Parathyroid adenoma (tissue), 2 donors: ENCODE measurements at regions not wholly inside any gene's neighbourhood (a gene's known extent, or its start where the extent isn't known, plus 50 kb on each side); places are given as distances from the start of the nearest gene placed in this dataset.

Experiments used
- H2AFZ ChIP-seq: fragments of 300-600 bp; sonication (generic); one replicate; pipeline ENCODE4 v1.7.0; 2017; ENCODE audit warnings: antibody characterized with exemption, mild to moderate bottlenecking
- H3K27ac ChIP-seq: fragments of 300-600 bp; sonication (generic); one replicate; pipeline ENCODE4 v1.7.0; 2017
- H3K27me3 ChIP-seq: fragments of 300-600 bp; sonication (generic); one replicate; pipeline ENCODE4 v1.7.0; 2017; ENCODE audit warnings: low read length; ENCODE audit not compliant: control insufficient read depth, insufficient read depth
- H3K36me3 ChIP-seq: fragments of 300-600 bp; sonication (generic); one replicate; pipeline ENCODE4 v1.7.0; 2017; ENCODE audit warnings: low read length; ENCODE audit not compliant: control insufficient read depth, insufficient read depth
- H3K4me1 ChIP-seq: fragments of 300-600 bp; sonication (generic); one replicate; pipeline ENCODE4 v1.7.0; 2017; ENCODE audit warnings: control low read depth
- H3K4me2 ChIP-seq: fragments of 300-600 bp; sonication (generic); one replicate; pipeline ENCODE4 v1.7.0; 2017; ENCODE audit warnings: low read length
- H3K4me3 ChIP-seq: fragments of 300-600 bp; sonication (generic); one replicate; pipeline ENCODE4 v1.7.0; 2017; ENCODE audit warnings: low read depth, low read length
- H3K79me2 ChIP-seq: fragments of 300-600 bp; sonication (generic); one replicate; pipeline ENCODE4 v1.7.0; 2017; ENCODE audit warnings: control low read depth
- H3K9ac ChIP-seq: fragments of 300-600 bp; sonication (generic); one replicate; pipeline ENCODE4 v1.7.0; 2017; ENCODE audit warnings: mild to moderate bottlenecking
- H3K9me3 ChIP-seq: fragments of 300-600 bp; sonication (generic); one replicate; pipeline ENCODE4 v1.7.0; 2017; ENCODE audit warnings: low read length; ENCODE audit not compliant: control insufficient read depth
- TF ChIP-seq, protein P1 (sequence below): fragments of 300-600 bp; sonication (generic); IDR thresholded peaks from one replicate; pipeline ENCODE4 v1.7.0; 2017; ENCODE audit warnings: antibody characterized with exemption, mild to moderate bottlenecking
- donor health status: primary hyperparathyroidism.

DNA sequence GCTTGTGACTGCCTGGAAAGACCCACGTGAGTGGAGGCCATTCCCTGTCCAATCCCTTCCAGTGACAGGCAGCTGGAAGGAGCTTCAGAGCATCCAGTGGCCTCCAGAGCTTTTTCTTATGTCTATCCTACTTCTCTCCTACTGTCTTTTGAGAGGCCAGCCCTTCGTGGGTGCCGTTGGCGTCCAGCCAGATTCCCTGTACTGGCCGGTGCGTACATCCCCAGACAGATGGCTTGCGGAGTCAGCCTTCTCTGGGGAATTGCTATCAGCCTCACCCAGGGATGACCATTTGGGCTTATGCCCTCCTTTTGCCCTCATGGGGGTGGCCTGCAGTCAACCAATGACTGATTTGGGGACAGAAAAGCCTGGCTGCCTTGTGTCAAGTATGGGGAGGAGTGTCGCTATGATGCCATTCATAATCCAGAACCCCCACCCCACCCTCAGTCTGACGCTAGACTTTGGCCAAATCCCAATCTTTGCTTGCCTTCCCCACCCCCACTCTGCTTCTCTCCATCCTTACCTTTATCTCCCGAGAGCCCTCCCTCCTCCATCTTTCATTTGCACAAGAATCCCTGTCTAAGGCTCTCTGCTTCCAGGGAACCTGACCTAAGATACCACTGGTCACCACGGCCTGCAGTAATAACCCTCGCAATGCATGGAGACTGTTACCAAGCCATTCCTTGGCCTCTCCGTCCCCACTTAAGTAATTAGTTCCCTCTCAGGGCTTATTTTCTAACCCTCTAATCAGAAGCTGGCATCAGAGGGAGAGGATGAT lies 150.3 kb upstream of the BCOR start:
- H3K9ac ChIP-seq, result no peak overlapping the region
- no peaks in the 10 kb centered on the region for H3K36me3 ChIP-seq
- no peaks in the 10 kb centered on the region for H3K27me3 ChIP-seq
- H2AFZ ChIP-seq, result peak overlapping the region; percentile 33
- no peak overlapping the region for H3K4me2 ChIP-seq
- H3K4me3 ChIP-seq, result no peak overlapping the region
- peaks cover 12% of the 10 kb centered on the region for H3K4me1 ChIP-seq
- no peaks in the 10 kb centered on the region for H3K79me2 ChIP-seq
- TF ChIP-seq, protein P1, sequence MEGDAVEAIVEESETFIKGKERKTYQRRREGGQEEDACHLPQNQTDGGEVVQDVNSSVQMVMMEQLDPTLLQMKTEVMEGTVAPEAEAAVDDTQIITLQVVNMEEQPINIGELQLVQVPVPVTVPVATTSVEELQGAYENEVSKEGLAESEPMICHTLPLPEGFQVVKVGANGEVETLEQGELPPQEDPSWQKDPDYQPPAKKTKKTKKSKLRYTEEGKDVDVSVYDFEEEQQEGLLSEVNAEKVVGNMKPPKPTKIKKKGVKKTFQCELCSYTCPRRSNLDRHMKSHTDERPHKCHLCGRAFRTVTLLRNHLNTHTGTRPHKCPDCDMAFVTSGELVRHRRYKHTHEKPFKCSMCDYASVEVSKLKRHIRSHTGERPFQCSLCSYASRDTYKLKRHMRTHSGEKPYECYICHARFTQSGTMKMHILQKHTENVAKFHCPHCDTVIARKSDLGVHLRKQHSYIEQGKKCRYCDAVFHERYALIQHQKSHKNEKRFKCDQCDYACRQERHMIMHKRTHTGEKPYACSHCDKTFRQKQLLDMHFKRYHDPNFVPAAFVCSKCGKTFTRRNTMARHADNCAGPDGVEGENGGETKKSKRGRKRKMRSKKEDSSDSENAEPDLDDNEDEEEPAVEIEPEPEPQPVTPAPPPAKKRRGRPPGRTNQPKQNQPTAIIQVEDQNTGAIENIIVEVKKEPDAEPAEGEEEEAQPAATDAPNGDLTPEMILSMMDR, result no peak
- H3K9me3 ChIP-seq, result no peaks in the 10 kb centered on the region
- peak overlapping the region; percentile 30 for H3K27ac ChIP-seq

DNA sequence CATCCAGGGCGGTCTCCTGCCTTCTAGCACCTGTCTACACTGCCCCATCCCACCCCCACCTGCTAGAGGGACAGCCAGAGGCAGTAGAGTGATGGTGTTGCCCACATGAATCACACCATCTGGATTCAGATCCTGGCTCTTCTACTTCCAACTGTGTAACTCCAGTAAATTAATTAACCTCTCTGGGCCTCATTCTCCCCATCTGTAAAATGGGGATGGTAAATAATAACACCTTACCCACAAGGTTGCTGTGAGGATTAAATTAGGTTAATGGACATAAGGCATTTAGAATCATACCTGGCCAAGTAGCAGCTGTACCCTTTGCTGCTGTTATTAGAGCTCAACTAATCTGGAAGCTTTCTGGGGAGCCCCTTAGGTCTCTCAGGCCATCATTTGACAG lies 149.6 kb upstream of the BCOR start:
- TF ChIP-seq, protein P1, result no peak
- H3K27me3 ChIP-seq, result no peaks in the 10 kb centered on the region
- peaks cover 12% of the 10 kb centered on the region for H3K4me1 ChIP-seq
- no peaks in the 10 kb centered on the region for H3K36me3 ChIP-seq
- no peak overlapping the region for H3K4me2 ChIP-seq
- H3K79me2 ChIP-seq, result no peaks in the 10 kb centered on the region
- no peak overlapping the region for H3K27ac ChIP-seq
- no peaks in the 10 kb centered on the region for H3K9me3 ChIP-seq
- H3K9ac ChIP-seq, result no peak overlapping the region
- no peak overlapping the region for H3K4me3 ChIP-seq
- H2AFZ ChIP-seq, result no peak overlapping the region

DNA sequence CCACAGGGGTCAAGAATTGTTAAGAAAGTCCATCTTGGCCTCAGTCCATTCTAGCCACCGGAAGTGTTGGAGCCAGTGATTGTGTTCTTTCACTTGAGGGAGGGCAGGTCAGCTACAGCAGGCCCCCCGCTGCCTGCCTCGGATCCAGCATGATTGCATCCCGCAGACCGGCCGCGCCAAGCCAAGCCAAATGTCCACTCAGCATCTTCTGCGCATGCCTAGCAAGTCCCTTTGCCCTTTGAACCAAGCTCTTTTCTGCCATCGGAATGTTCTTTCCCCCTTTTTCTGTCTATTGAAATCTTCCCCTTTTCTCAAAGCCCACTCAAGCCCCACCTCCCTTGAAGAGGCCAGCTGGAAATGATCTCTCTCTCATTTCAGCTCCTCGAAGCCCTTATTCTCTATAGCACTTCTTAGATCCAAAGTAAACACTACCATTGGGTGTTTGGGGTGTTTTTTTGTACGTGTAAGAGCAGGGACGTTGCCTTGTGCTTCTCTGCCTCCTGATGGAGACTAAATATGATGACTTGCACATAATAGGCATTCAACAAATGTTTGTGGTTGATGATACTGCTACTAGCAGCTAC lies 147.8 kb upstream of the BCOR start:
- peaks cover 12% of the 10 kb centered on the region for H3K4me1 ChIP-seq
- no peak overlapping the region for H3K27ac ChIP-seq
- no peaks in the 10 kb centered on the region for H3K9me3 ChIP-seq
- no peaks in the 10 kb centered on the region for H3K27me3 ChIP-seq
- H3K79me2 ChIP-seq, result no peaks in the 10 kb centered on the region
- no peak overlapping the region for H2AFZ ChIP-seq
- H3K36me3 ChIP-seq, result no peaks in the 10 kb centered on the region
- no peak overlapping the region for H3K4me2 ChIP-seq
- H3K9ac ChIP-seq, result no peak overlapping the region
- TF ChIP-seq, protein P1, result no peak
- H3K4me3 ChIP-seq, result no peak overlapping the region

DNA sequence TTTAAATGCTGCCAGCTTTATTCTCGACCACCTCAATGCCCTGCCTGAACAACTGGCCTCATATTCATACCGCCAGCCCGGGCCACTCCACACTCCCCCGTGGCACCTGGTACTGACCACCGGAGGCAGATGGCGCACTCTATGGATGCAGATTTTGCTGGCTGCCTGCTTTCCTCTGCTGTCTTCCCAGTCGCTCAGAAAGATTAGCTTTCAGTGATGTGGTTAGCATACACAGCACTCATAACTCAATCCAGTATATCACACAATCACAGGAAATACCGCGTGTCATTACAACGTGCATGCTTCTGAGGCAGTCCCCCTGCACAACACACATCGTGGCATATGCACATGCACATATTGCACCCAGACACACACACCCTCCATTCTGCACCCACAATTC lies 147.2 kb upstream of the BCOR start:
- TF ChIP-seq, protein P1, result no peak
- H3K79me2 ChIP-seq, result no peaks in the 10 kb centered on the region
- peaks cover 12% of the 10 kb centered on the region for H3K4me1 ChIP-seq
- no peak overlapping the region for H3K9ac ChIP-seq
- peak overlapping the region; percentile 22 for H3K4me2 ChIP-seq
- no peaks in the 10 kb centered on the region for H3K36me3 ChIP-seq
- no peak overlapping the region for H3K27ac ChIP-seq
- H3K27me3 ChIP-seq, result no peaks in the 10 kb centered on the region
- no peak overlapping the region for H3K4me3 ChIP-seq
- H2AFZ ChIP-seq, result no peak overlapping the region
- no peaks in the 10 kb centered on the region for H3K9me3 ChIP-seq
